Caki2 (cell line): ENCODE measurements at regions not wholly inside any gene's neighbourhood (a gene's known extent, or its start where the extent isn't known, plus 50 kb on each side); places are given as distances from the start of the nearest gene placed in this dataset.

Experiments used
- DNase-seq: peaks from one replicate; pipeline ENCODE4 v3.0.0-alpha.2; 2015; ENCODE audit warnings: low read depth
- in situ Hi-C: cut with HindIII; loops from 2 replicates; pipeline ENCODE4 v1.10.0; 2016; ENCODE audit warnings: low sequenced_read_pairs, low pct_unique_long_range_greater_than_20kb, mixed read lengths

DNA sequence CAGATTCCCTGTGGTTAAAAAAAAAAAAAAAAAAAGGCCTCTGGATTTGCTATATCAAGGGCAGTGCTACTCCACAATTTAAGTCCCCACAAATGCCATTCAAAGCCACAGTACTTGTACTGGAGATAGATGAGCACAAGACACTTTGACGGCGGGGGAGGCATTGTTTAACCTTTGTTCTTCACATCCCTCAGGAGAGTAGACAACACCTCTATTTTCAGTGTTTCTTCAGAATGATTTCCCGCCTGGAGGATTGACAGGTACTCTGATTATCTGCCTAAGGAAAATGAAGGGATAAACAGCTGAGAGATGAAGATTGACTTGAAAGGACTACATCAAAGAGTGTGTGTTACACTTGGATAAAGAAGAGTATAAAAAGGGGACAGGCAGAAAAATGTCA is 58.7 kb downstream of the OTOL1 start:
- no peak for DNase-seq
- in situ Hi-C loops, result no loop called here

DNA sequence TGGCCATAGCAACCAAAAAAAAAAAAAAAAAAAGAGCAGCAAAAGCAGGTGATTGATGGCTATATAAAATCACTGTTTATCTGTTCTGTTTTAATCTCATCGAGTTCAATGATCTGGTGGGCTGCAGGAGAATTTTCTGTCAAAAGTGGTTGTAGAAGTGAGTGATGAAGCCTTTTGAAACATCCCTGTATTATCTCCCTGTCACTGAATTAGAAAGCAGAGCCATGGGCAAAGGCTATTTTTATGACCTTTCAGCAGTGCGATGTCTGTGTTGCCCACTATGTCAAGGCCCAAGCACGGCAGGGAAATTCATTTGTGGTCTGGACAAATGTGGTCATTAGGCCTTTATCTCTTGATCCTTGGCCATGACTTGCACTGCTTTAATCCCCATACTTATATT is 59.9 kb downstream of the OTOL1 start:
- in situ Hi-C loops, result no loop called here
- no peak for DNase-seq

DNA sequence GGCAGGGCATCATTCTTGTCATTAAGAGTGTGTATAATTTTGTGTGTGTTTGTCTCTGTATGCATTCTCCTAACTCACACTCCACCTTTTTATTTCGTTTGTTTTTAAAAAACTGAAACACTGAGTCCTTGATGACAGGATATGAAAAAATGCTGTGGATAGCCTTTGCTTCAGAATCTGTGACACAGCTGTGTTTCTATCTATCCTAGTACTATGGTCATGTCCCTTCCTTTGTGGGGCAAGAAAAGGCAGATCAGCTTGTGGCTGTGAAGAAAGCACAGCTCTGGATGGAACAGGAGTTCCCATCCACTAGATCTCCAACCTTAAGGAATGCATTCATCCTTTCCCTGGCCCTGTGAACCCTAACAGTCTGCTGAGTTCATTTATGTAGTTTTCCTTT is 60.3 kb downstream of the OTOL1 start:
- in situ Hi-C loops, result no loop called here
- DNase-seq, result no peak

DNA sequence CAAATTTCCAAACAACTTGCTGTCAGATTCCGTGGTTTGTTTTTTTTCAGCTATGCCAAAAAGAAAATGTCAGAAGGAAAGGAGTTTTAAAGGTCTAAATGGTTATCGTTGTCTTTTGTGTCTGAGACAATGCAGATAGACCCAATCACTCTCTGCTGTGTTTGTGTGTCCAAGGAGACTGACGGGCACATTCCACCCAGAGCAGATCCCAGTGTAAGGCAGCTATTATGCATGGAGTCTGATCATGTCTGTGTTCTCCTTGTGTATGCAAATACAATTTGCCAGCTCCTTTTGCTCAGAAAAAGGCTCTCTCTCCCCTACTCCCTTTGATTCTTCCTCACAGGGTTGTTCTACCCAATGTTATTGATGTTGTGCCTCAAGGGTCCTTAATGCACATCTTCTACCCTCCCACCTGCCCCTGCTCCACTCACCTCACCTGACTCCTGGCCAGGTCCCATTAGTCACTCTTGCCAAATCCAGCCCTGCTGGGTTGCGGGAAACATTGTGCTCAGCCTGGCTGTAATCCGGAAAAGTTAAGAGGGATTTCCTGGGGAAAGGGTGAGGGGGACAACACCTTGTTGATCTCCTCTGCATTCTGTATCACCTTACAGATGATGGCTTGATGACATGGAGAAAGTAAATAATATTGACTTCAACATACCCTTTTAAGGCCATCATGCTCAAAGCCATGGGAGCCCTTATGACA is 61.0 kb downstream of the OTOL1 start:
- in situ Hi-C loops, result no loop called here
- no peak for DNase-seq

DNA sequence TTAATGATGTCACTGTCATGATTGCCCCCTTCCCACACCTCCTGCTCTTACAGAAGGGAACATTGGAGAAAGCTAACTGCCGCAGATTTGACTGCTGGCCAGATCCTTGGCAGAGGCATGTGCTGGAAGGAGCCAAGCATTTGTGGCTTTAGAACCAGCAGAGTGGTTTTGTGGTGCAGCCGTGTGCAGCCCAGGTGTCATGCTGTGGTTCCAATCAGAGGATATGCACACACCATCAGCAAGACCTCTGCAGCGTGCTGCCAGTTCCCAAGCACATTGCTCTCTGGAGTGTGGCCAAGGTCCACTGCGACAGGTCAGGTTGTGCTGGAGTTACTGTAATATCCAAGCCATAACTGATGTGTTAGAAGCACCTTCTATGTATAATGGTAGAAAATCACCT is 61.6 kb downstream of the OTOL1 start:
- in situ Hi-C loops, result no loop called here

DNA sequence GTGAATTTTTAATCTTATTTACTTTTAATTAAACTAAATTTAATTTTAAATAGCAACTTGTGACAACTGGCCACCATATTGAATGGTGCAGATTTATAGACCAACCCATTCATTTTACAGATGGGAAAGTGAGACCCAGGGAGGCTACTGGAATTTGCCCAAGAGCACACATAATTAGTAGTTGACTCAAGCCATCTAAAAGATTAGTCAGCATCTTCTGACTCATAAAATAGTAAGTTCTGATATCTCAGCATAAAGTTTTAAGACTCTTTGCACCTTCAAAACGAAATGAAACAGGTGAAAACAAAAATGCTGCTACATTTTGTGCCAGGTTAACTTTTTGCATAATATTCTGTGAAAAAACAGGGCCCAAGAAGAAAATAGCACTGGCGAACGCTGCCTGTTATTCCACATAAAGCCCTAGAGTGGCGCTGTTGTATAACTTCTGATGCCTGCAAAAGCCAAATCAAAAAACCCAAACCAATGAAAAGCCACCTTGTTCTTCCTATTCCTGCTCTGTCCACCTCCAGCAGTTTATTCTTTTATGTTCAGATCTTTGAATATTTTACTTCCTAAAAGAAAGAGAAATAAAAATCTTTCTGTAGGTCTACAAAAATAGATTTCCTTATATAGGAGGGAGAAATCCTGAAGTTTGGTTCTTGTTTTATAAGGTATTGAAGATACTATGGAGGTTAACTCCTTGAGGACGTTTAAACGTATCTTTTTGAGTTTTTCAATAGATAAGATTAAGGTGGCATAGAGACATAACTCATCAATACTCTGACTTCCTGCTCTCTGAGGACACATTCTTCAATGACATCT is 62.8 kb downstream of the OTOL1 start:
- peak; percentile 65 for DNase-seq
- in situ Hi-C loops, result no loop called here

More for the DNA sequence above, 61.6 kb downstream of the OTOL1 start:
- no peak for DNase-seq

DNA sequence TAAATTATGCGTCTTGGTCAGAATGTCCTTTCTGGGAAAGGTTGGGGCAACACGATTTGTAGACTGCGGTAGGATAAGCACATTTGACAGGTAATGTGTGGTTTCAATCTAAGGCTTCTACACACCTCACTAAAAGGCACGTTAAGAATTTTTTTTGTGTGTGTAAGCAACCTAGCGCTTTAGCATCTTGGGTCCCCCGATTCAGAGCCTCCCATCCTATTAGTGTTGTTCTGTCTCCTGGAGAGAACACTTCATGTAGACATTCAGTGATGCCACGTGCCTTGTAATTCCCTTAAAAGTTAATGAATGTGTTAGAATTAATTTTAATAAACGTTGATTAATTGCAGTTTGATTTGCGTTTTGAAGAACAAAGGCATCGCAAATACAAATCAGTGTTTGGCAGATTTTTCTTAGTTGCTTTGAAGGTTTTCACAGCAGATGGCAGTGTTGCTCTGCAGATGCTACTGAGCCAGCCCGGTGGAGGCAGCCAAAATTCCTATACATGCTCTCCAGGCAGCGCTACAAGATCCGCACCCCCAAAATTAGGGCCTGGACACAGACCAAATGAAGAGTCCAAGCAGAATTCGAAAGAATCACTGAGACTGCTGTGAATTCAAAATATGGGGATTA is 63.5 kb downstream of the OTOL1 start:
- DNase-seq, result no peak
- in situ Hi-C loops, result no loop called here

DNA sequence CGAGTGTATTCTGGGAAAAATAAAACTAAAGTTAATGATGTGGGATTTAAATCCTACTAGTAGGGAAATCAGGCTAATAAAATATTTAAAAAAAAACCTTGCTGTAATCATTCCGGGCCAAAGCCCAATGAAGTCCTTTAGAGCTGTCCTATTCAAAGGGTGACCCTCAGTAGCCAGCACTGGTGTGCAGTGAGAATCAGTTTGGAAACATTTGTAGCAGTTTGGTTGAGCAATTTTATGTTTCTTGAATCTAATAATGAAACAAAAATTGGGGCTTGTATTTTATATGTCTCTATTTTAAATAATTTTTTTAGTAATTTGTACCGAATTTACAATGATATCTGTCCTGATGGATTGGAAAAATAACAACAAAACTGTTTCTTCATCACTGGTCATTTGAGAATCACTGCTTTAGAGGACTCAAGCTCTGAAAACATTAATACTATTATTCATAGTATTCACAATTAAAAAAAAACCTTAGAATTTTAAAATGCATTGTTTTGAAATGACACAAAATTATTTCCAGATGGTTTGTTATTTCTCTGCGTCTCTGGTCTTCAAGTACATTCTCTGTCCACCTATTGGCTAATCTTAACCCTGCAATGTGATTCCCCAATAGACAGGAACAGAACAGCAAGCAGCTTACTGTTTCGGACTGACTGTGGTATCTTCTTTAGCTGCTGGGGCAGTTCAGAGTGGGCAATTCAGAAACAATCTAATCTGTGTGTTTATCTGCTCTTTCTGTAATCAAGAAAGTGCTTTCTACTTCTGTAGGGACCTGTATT is 71.2 kb downstream of the OTOL1 start:
- in situ Hi-C loops, result no loop called here
- no peak for DNase-seq

DNA sequence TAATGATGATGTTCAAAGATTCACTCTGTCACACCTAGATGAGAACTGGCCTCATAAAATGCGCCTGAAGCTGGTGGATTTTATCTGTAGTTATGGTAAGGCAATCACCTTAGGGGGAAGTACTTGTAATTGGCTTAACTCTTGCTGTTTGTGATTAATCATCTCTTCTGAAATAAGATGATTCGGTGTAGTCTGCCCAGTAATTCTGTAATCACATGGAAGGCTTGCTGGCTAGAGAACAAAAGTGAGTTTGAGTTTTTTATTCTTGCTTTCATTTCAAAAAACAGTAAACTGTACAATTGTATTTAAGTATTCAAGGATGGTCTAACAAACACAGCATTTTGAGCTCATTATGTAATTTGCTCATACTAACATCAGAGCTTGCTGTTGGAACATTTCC is 72.1 kb downstream of the OTOL1 start:
- no peak for DNase-seq
- in situ Hi-C loops, result no loop called here

DNA sequence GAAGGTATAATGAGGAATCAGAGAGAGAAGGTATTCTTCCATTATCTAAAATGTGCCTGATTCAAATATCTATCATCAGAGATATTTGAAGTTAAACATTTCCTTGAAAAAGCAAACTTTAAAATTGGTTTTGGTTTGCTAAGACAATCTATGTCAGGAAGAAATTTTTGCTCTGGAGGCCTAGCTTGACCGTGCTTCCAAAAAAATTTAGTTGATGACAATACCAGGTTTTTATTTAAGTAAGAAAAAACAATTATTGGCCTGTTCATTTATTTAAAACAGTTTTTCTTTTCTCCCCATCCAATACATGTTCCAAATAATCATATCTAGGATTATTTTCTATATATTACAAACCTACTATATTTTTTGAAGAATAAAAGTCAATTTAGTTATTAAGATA is 75.3 kb downstream of the OTOL1 start:
- in situ Hi-C loops, result no loop called here
- no peak for DNase-seq

DNA sequence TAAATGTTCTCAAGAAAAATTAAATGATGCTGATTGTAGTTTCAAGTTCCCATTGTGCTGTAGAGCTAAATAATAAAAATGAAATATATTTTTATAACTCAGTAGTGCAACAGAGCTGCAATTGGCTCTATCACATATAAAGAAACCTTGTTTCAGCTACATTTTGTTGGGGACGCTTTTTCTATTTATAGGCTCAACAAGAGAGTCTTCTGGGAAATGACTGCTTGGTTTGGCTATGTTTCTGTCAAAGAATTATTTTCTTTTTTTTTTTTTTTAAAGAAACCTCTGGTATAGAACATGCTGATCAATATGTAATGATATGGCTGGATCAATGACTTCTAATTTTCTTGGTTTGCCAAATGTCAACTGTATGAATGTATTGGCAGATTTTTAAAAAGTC is 76.5 kb downstream of the OTOL1 start:
- in situ Hi-C loops, result no loop called here

DNA sequence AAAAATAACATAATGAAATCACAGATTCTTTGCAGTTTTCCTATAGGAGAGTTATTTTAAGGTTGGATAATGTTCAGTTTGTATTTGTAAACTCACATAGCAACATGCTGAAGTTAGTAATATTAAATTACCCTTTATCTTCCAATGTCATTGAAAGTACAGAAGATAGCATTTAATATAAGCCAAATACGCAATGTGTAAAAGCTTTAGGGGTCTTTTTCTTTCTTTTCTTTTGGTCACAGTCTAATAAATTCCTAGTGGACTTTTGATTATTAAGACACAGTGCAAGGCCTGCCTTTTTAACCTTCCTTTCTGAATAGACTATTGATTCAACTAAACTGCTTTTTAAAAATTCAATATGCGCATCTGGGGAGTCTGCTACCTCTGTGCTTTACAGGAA is 79.3 kb downstream of the OTOL1 start:
- no peak for DNase-seq
- in situ Hi-C loops, result no loop called here

More for the DNA sequence above, 76.5 kb downstream of the OTOL1 start:
- DNase-seq, result no peak

DNA sequence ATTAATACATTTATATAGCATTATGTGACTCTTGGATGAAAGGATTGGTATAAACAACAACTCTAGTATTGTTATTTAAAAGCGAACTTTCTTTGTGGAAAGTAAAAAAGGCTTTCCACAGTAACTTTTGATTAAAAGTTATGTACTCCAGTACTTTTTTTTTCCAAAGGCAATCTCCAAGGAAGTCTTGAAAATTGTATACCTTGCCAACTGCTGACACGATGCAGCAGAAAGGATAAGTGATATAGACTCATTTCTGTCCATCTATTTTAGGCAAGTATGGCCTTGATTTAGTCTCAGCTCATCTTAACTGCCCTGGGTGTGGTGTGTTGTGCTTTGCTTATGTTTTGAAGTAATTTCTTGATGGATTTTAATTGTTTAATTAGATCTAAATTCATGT is 79.7 kb downstream of the OTOL1 start:
- in situ Hi-C loops, result no loop called here
- no peak for DNase-seq

DNA sequence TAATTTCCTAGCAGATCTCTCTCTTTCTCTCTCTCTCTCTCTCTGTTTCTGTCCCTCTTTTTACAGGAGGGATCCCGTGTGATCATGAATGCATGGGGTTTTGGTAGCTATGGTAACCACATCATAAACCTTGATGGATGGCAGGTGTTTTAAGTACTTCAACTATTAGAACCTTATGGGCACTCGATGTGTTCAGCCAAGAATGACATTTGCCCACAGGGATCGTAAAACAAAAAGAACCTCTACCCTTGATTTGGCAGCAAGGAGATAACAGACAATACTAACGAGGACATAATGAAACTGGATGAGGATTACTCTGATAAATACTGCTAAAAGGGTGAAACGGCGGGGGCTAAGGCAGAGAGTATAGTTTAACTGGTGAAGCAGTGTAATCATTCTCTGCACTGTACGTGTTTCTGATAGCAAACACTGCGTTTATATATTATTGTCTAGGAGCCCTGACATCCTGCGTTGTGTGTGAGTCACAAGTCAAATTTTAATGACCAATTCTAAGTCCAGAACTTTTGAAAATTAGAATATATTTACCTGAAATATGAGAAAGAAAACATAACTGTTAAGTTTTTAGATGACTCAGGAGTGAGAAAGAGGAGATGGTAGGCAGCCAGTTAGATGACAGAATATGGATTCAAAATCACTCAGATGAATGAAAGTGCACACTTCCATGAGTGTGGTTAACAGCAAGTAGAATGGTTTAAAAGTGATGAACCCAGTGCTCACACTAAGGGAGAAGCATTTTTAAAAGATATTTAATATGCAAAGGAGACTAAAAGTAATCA is 80.3 kb downstream of the OTOL1 start:
- DNase-seq, result peak; percentile 26
- in situ Hi-C loops, result no loop called here

DNA sequence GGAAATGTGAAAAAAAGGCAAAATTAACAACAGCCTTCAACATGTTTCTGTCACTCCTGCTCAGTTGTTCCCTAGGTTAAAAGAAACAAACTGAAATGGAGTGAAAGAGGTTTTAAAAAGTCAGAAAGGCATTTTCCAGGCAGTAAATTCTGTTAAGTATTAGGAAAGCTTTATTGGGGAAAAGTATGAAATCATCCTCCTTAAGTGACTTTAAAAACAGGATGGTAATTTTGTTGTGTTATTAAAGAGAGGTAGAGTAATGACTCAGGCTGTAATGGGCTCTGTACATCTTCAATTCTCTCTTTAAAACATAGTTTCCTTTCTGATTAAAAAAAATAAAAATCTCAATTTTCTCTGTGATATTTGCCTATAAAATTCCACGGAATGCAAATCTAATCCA is 81.1 kb downstream of the OTOL1 start:
- in situ Hi-C loops, result no loop called here
- no peak for DNase-seq

DNA sequence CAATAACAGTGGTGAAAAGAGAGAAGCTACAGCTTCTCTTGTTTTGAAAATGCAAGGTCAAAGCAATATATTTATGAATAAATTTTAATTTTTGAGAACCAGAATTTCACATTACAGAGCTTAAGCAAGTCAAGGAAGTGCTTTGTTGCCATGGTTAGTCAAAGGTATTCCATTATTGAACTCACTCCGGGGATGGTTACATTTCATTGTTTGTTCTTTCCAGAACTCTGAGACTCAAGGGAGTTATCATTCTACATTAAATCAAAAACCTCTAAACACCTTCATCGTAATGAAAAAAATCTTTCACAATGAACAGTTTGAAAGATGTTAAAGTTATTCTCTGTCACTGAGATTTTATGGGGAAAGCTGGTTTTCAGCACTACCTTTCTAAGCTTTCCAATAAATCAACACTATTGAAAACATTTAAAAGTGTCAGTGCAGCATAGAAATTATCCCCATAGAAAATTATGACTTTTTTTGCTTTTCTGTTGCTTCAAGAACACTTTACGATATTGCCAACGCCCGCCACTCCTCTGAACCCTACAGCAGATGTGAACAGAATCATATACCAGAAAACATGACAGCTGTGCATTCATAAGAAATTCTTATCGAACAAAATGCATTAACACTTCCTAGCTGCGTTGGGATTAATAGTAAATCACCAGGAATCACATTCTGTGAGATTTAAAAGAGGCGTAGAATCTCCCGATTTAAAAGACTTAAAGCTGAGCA is 83.0 kb downstream of the OTOL1 start:
- in situ Hi-C loops, result no loop called here
- DNase-seq, result no peak

DNA sequence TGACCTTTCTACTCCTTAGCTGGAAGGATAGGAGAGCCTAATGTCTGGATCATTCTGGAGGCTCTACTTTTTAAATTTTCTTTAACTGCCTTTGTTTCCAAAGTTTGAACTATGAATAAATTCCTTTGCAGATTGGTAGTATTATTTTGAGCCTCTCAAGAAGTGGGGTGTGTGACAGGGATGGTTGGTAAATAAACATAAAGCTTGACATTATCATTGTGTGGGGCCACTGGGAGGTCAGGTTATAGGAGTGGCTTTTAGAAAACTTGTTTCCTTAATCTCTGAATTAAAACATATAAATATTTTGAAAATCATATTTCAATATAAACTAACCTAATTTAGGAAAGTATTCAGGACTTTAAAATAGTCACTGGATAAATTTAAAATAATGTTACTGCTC is 89.3 kb downstream of the OTOL1 start:
- DNase-seq, result no peak
- in situ Hi-C loops, result no loop called here
